NCI-H1105 (cell line): ENCODE measurements at regions not wholly inside any gene's neighbourhood (a gene's known extent, or its start where the extent isn't known, plus 50 kb on each side); places are given as distances from the start of the nearest gene placed in this dataset.

Source experiments
- DNase-seq: peaks from one replicate; lab custom pipeline; 2025; lab: John Stamatoyannopoulos, UW

DNA sequence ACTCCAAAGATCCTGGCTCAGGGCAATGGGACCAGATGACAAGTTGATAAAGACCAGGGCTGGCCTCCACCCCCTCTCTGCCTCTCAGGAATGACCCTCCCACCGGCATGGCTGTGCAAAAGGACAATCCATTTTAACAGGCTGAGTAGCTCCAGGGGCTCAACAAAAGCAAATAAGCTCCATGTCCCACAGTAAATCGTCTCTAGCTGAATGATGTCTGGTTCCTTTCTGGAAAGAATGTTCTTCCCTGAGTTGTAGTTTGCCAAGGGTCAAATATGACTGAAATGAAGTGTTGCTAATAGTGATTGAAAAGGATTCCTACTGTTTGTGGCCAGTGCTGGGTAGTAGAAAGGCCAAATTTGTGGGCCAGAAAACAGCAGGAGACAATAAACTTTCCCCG lies 434.4 kb upstream of the ETAA1 start:
- no peak for DNase-seq

DNA sequence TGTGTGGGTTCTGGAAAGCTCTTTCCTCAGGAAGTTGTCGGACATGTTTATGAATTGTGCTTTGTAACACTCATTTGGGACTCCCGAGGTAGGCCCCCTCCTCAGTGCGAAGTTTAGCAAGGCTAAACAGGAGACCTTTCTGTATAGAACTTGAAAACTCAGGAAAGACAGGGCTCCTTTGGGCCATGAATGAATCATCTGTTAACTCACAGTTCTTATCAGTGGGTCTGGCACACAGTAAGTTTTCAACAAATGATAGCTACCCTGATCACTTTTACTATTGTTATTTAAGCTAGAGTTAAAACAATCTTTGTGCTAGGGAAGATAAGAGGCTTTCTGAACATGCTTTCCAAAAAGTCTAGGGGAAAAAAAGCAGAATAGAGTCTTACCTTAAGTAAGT lies 430.5 kb upstream of the ETAA1 start:
- DNase-seq, result no peak

DNA sequence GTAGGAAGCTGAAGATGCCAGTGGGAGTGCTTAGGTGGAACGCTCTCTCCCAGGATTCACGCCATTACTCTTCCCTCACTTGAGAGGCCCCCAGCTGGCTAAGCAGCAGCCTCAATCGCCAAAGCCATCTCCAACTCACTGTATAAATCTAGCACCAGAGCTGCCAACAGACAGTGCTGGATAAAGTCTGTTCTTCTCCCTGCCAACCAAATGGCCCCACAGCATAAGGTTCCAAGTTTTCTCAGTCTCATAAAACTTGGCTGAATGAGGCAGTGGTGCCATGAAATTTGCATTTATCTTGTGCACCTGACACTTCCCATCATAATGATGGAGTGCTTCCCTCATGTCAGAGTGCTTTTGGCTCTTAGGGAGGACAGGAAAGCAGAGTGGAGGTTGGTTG lies 428.2 kb upstream of the ETAA1 start:
- DNase-seq, result no peak

DNA sequence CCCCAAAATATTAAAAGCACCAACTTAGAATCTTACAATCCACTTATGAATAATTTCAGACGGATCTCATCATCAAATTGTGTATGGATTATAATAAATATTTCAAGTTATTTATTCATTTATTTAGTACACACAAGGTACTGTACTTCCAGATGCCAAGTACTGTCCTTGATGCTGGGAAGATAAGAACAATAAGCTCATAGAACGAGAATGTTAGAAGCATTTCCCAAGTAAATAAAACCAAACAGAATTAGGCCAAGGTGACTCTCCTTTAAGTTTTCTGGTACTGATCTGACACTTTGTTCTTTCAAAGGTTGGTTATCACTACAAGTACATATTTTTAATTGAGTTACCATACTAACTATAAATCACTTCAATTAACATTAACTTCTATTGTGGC lies 416.1 kb upstream of the ETAA1 start:
- DNase-seq, result no peak

DNA sequence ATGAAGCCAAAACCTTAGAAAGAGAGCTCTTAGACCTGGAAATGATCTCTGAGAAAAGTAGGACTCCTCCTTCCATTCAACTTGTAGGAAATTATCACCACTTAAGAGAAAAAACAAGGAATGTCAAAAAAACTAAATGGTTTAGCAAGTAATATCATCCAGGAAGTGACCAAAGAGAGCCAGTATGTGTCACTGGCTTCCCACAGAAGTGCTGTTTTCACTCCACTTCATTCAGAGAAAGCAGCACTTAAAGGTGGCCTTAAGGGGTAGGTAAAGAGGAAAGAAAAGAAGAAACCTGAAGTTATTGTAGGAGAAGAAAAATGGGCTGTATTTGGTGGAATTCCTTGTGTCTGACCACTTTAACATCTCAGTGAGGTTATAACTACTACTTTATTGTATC lies 414.4 kb upstream of the ETAA1 start:
- DNase-seq, result no peak

DNA sequence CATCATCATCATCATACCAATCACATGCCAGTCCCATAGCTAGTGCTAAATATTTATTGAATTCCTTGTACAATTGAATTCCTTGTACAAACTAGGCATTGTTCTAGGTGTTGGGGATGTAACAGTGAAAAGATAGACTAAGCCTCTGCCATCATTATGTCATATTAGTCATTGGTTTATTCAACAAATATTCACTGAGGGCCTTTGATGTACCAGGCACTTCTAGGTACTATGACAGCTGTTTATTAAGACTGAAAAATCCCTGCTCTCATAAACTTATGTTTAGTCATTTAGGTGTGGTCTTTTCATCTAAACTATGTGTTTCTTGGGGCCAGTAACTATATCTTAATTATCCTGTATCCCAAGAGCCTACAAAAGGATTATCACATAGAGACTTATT lies 412.3 kb upstream of the ETAA1 start:
- DNase-seq, result no peak

DNA sequence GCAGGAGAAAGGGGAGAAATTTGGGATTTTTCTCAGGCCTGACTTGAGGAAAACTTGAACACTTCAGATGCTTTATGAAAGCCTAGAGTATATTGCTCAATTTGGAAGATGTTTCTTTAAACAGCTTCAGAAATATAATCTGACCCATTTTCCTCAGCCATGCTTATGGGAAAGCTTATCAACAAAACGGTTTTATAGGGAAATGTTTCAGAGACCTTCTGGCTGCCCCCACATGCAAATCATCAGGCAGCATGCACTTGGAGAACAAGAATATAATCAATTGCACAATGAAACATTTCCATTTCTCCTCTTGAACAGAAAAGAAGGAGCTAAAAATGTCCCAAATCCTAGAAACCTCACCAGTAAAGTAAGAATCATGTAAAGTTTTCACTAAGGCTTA lies 411.2 kb upstream of the ETAA1 start:
- DNase-seq, result no peak

DNA sequence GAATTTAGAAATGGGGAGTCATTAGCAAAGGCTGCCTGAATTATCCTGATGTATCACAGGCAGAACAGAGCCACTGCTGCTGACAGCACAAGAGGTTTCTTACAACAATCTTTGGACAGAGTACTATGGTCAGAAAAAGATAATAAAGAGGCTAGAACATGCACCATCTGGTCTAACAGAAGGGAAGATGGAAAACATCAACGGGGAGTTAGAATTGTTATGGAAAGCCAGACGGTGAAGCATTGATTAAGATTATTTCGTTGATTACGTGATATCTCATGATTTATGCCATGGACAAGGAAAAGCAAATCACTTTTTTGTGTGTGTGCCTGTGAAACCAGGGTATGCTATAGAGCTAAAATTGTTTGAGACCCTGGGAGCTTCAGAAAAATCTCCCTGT lies 409.4 kb upstream of the ETAA1 start:
- no peak for DNase-seq

DNA sequence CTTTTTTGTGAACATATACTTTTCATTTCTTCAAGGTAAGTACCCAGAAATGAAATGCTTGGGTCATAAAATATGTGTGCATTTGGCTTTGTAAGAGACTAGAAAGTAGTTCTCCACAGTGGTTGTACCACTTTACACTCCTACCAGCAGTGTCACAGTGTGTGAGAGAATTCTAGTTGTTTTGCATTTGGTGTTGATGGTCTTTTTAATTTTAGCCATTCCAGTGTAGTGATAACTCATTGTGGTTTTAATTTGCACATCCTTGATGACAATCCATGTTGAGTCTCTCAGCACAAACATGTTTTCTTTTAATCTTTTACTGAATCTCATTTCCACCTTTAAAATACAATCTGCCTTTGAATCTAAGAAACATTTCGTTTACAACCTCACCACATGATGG lies 402.5 kb upstream of the ETAA1 start:
- DNase-seq, result no peak

DNA sequence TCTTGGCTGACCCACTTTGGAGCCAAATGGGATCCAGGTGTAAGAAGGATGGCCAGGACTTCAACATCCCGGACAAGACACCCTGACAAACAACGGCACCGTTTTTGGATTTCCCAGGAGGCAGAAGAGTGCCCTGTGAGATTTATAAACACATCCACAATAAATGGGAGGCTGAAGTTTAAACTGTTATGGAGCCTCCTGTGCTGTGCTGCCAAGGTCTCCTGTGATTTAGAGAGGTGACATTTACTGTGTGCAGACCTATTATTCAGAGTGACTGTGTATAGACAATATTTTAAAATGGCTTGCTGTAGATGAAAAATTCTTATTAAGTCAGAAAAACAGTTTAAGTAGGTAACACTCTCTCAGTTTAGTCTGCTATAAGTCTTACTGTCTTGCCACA lies 401.5 kb upstream of the ETAA1 start:
- no peak for DNase-seq

DNA sequence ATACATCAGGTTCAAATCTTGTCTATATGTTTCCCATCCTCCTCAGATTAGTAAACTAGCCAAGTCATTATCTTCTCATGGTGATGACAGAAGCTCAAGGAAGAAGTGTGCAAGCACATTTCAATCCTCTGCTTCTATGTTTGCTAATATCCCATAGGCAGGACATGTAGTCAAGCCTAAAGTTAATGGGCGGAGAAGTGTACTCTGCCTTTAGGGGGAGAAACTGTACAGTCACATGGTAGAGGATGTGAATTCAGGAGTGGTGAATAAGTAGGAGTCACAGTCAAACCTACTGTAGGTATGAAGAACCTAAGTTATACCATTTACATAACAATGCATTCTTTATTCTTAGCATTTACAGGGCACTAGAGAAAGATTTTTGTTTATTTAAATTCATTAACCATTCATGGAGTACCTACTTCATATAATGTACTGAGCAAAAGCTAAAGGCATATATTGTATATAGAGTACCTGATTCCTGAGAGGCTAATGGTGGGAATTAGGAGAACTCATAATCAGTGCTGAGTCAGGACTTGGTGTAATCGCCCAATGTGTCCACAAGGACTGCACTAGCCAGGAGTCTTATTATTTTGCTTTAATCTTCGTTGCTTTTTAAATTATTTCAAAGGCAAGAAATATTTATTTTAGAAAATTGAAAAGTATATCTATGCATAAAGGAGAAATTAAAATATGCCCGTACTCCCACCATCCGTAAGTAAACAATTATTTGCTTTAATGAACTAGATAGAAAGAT lies 394.3 kb upstream of the ETAA1 start:
- no peak for DNase-seq

DNA sequence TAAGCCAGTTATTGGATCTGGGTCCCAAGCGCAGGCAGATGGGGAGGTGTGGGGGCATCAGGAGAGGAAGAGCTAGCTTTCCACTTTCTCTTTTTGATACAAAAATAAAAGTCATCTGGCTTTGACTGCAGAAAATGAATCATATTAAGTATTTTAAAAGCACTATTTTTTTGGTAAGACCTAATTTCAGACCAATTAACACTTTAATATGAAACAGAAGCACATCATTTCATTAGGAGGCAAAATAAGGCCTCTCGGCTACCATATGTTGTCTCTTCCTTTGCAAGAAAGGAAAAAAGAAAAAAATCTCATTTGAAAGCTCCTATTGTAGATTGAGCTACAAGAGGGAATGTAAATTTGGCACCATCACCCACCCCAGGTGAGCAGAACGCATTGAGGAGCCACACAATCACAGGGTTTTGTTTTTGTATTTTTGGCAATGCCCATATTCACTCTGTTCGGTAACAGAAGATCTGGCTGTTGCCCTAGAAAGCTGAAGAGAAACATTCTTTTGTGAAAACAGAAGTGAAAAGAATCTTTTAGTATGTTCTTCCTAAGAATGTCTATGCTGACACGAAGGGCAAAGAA lies 390.7 kb upstream of the ETAA1 start:
- no peak for DNase-seq

DNA sequence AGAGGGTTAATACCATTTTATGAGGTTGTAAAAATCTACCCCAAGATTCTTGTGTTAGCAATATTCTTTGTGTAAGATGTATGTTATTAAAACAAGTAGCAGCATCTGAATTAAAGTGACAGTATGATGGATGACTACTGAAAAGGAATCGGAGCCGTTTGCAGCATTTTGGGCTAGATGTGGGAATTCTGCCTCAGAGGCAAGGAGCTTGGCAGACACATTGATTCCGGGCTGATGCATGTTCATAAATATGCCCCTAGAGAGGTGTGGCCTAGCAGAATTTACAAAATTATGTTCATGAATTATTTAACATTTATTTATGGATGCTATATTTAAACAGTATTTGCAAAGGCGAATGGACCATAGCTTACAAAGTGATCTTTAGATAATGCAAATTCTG lies 389.0 kb upstream of the ETAA1 start:
- no peak for DNase-seq

DNA sequence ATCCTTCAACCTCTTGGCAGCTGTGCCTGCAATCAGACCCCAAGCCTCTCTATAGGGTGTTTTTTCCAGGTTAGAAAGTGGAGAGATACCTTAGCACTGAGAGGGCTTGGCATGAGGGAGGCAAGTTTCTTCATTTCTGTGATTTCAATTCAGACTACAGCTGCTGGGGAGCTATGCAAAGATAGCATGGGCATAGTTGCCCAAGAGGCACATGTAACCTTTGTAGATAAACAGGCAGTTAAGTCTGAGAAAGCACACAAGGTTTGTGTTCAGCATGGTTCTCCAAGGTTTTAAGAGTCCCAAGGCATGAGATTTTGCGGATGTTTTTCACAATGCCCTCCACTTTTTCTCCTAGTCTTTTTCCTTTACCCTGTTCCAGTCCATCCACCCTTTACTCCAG lies 385.0 kb upstream of the ETAA1 start:
- no peak for DNase-seq

DNA sequence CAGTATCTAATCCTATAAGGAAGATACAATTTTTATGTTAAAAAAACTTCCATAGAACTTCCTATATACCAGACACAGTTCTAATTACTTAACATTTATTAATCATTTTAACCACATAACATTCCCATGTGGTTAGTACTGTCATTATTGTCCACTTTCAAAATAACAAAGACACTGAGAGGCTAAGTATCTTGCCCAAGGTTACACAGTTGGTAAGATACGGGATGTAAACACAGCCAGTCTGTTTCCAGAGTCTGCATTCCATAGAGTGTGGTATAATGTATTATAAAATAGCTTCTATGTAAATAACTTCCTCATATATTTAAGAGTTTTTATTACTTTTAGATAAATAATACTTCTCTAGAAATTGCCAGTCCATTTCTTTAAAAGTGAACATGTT lies 383.3 kb upstream of the ETAA1 start:
- DNase-seq, result no peak

DNA sequence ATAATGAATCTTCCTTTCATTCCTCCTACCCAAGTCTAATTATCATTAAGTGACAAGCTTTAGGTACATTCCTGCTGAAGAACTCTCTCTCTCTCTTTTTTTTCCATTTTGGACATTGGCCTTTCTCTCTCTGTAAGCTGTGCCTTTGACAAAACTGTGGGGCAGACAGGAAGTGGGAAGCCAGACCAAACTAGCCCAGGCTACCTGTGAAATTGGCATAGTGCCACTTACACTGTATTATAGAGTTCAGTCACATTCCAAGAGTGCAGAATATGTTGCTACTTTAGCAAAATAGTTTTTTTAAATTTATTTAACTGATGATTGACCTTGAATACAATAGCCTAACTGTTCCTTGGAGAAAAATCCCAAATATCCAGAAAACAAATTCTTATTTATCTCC lies 381.5 kb upstream of the ETAA1 start:
- no peak for DNase-seq

DNA sequence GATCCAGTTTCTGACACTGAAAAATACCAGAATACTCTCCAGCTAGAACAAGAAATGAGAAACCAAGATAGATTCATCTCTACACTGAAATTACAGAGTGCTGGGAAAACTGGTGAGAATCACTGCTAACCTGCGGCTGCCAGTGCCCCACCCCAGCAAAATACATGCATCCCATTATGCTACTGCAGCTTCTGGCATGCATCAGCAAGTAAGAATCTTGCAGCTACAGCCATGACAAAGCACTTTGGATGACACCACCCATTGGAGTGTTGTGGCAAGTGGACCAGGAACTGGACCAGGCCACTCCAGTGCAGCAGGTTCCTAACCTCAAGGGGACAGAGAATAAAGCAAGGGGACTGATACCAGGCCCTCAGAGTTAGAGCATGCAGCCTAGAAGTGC lies 378.8 kb upstream of the ETAA1 start:
- DNase-seq, result no peak

DNA sequence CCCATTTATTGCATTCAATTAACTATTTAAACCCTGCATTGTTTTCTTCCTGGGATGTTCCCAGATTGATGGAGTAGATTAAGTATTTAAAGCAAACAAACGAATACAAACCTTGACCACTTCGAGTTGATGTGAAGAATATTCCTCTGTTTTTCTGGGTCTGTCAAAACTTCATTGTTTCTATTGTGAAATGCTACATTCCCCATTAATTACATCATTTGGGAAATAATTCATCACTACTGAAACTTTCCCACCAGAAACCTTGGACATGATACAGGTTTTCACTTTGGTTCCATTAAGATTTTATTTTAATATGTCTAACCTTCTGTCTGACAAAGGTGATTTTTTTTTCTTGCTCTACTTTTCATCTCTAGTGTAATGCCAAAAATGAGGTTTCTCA lies 365.1 kb upstream of the ETAA1 start:
- DNase-seq, result no peak

DNA sequence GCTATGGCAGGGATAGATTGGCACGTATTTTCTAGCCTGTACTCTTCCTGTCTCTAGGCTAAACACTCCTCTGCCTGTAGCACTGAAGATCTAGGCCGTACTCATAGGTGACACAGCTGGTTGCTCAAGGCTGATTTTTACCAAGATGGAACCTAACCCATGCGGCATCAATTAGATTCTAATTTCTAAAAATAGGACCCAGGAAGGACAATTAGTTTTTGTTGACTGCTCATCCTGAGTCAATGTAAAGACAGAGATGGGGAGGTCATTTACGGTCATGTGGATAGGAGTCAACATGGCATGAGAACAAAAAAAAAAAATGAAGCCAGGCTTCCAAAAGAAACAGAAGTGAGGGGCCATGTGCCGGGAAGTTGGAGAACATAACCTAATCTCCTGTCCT lies 360.7 kb upstream of the ETAA1 start:
- no peak for DNase-seq

DNA sequence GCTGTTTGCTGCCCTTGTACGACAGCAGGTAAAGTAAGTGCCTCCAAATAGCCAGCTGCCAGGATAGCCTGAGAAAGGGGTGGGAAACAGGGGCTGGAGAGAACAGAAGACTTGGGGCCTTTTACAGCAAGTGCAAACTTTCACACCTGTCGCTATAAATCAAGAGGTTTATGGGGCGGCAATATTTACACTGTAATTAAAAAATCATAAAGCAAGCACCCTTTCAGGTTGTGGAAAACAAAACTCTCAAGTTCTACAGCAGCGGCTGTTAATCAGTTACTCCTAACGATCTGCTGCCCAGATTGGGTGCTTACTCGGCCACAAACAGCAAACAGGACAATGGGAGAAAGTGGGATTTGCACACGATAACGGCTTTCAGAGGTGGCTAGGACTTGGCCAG lies 359.5 kb upstream of the ETAA1 start:
- DNase-seq, result peak; percentile 73

DNA sequence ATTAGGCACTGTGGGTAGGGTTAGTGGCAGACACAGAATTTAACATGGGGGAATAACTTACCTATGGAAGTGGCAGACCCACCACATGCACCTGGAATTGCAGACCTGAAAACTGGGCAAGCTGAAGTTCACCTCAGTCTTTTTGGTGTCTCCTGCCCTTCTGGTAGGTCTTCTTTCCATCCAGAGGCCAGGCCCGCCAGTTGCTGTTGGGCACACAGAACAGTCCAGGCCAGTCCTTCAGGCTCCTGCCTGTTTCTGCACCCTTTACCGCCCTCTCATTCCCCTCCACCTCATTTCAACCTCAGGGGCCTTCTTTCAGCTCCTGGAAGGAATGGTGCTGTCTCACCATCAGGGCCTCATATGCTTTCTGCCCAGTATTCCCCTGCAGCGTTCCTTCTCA lies 358.9 kb upstream of the ETAA1 start:
- DNase-seq, result no peak

DNA sequence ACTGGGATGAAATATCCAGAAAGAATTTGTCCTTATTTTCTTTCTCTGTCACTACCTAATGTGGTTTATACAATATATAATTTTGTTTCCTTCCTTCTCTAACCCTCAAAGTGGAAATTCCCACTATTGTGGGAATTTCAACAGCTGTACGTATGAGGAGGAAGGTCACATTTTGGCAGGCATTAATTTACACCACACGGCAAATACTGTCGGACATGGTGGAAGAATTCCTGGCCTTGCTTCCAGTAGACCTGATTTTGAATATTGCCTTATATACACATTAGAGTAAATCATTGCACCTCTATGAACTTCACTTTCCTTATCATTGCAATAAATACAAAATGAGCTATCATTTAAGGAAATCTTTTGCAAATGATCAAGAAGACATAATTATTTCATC lies 358.1 kb upstream of the ETAA1 start:
- DNase-seq, result no peak

DNA sequence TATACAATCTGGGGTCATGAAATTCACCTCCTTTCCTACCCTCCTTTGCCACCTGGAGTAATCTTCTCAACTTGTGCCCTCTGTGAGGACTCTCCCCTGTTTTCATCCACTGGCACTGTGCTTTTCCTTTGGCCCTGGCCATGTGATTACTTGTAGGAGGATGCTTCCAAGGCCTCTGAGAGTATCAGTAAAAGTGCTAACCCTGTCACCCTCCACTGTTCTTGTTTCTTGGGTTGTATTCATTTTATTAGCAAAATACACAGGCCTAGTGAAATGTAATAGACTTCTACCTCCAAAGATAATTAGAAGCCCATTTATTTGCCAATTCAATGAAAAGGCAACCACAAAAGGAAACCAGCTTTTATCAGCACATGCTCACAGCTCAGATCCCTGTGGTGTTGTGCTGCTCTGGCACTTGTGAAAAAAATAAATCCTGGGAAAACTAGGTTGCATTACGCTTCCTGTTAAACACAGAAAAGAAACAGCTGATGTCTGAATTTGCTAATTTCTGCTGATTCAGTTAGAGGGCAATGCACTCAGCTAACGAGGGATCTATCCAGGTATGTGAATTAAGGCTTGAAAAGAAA lies 357.5 kb upstream of the ETAA1 start:
- no peak for DNase-seq

DNA sequence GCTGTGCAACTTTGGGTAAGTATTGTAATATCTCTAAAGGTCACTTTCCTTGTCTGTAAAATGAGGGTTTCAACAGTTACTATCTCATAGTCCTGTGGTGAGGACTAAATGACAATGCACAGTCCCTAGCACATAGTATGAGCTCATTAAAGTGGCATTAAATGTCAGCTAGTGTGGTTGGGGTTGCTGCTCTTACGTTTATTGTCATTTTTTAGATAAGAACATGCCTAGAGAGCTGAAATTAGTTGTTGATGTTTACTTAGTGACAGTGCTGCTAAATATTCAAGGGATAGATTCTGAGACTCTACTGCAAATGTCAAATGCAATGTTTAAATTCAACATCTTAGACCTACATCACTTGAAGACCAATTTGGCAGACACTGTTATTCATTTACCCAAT lies 356.1 kb upstream of the ETAA1 start:
- DNase-seq, result no peak
